ENCODE measurements at regions not wholly inside any gene's neighbourhood (a gene's known extent, or its start where the extent isn't known, plus 50 kb on each side); places are given as distances from the start of the nearest gene placed in this dataset.

DNA sequence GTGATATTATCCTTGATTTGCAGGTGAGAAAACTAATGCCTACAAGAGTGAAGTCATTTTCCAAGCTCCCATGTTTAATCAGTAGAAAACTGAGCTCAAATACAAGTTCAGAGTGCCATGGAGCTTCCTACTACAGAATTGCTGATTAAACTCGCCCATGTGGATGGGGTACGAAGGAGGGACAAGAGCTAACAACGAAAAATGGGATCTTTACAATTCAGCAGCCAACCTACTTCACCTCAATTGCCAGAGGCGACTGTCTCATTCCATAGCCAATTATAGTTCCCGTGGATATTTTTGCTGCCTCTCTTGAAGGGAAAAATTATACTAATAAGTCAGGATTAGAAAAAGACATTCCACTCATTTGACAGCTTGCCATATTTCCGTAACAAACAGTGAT lies 1155.1 kb downstream of the OLFM4 start:
- no peak overlapping the region for H3K27ac ChIP-seq
- TF ChIP-seq POLR2A (IDR thresholded peaks at IDR 0.05), result no peak
- TF ChIP-seq, protein P1, sequence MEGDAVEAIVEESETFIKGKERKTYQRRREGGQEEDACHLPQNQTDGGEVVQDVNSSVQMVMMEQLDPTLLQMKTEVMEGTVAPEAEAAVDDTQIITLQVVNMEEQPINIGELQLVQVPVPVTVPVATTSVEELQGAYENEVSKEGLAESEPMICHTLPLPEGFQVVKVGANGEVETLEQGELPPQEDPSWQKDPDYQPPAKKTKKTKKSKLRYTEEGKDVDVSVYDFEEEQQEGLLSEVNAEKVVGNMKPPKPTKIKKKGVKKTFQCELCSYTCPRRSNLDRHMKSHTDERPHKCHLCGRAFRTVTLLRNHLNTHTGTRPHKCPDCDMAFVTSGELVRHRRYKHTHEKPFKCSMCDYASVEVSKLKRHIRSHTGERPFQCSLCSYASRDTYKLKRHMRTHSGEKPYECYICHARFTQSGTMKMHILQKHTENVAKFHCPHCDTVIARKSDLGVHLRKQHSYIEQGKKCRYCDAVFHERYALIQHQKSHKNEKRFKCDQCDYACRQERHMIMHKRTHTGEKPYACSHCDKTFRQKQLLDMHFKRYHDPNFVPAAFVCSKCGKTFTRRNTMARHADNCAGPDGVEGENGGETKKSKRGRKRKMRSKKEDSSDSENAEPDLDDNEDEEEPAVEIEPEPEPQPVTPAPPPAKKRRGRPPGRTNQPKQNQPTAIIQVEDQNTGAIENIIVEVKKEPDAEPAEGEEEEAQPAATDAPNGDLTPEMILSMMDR (IDR thresholded peaks at IDR 0.05), result no peak
- no peaks in the 10 kb centered on the region for H3K4me1 ChIP-seq
- no peaks in the 10 kb centered on the region for H3K36me3 ChIP-seq
- H3K27me3 ChIP-seq, result no peaks in the 10 kb centered on the region
- H3K9me3 ChIP-seq, result no peaks in the 10 kb centered on the region
- WGBS, 2 donors, result 73 to 83% methylated on average over 6 of the region's 6 CpGs
- DNase-seq, result no peak
- H3K4me3 ChIP-seq (replicated peaks in 1 of 3), result no peak overlapping the region
- intact Hi-C loops (cut with DNase I), result no loop called here

DNA sequence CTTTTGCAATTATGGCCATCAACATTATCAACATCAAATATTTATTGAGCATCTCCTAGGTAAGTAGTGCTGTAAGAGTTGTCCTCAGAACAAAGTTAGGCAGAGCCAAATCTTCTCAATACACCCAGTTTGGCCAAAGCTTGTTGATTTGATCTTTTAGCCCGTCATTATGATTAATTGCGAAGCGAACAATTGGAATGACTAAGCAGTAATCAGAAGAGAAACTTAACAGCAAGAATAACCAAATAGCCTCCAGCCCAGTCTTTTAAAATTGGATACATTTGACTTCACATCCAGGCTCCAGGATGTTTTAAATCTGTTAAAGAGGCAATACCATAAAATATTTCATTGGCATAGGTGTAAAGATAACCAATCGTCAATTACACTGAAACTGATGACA lies 1156.0 kb downstream of the OLFM4 start:
- Histone ChIP-seq H3K4me3 (replicated peaks in 1 of 3) (no peak overlapping the region), H3K9me3 (no peaks in the 10 kb centered on the region), H3K27me3 (no peaks in the 10 kb centered on the region), H3K36me3 (no peaks in the 10 kb centered on the region), H3K27ac (no peak overlapping the region), H3K4me1 (no peaks in the 10 kb centered on the region)
- no peak for TF ChIP-seq POLR2A (IDR thresholded peaks at IDR 0.05)
- TF ChIP-seq, protein P1 (IDR thresholded peaks at IDR 0.05), result no peak
- intact Hi-C loops (cut with DNase I), result no loop called here
- 87 to 89% methylated on average over 4 of the region's 4 CpGs for WGBS, 2 donors
- DNase-seq, result no peak

DNA sequence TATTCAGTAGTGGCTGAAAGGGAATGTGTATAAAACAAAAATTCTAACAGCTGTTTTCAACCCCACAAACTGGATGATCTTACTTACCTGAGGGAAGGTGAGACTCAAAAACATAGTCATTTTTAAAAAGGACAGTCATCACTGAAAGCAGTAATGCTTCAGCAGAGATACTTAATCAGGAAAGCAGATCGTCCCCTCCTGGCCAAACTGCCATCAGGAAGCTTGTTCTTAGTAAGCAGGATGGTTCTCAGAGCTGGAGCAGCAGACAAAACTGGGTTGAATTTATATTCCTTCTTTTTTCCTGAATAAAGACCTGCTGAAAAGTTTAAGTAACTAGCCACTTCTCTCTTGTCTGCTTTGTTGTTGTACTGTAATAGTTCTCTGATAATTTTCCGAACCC lies 1156.5 kb downstream of the OLFM4 start:
- H3K27me3 ChIP-seq, result no peaks in the 10 kb centered on the region
- H3K36me3 ChIP-seq, result no peaks in the 10 kb centered on the region
- no peaks in the 10 kb centered on the region for H3K4me1 ChIP-seq
- 73% methylated on average over 2 of the region's 2 CpGs for WGBS, 2 donors
- DNase-seq, result no peak
- no peak overlapping the region for H3K27ac ChIP-seq
- TF ChIP-seq, protein P1 (IDR thresholded peaks at IDR 0.05), result no peak
- no peak for TF ChIP-seq POLR2A (IDR thresholded peaks at IDR 0.05)
- intact Hi-C loops (cut with DNase I), result no loop called here
- H3K4me3 ChIP-seq (replicated peaks in 1 of 3), result no peak overlapping the region
- no peaks in the 10 kb centered on the region for H3K9me3 ChIP-seq

DNA sequence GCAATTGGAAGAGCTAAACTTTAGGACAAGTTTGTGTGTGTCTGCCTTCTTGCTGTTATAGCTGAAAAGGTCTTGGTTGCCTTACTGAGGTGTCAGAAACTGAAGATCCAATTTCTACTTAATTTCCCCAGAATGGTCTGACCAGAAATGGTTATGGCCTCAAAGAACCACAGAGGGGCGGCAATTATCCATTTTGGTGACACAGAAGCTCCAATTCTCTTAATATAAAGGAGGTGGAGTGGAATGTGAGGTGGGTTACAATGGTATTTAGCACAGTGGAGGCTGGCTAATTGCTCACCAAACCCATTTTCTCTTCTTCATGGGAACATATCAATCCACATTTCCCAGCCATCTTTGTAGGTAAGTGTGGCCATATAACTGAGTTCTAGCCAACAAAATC lies 1157.2 kb downstream of the OLFM4 start:
- TF ChIP-seq, protein P1 (IDR thresholded peaks at IDR 0.05), result peak in 2 of 6 experiments; percentile 25 to 39
- no peak for TF ChIP-seq POLR2A (IDR thresholded peaks at IDR 0.05)
- Histone ChIP-seq H3K36me3 (no peaks in the 10 kb centered on the region), H3K9me3 (no peaks in the 10 kb centered on the region), H3K4me3 (replicated peaks in 1 of 3) (no peak overlapping the region), H3K27ac (no peak overlapping the region), H3K27me3 (no peaks in the 10 kb centered on the region), H3K4me1 (no peaks in the 10 kb centered on the region)
- intact Hi-C loops (cut with DNase I), result no loop called here
- DNase-seq, result peak in 1 of 2 donors; percentile 1
- 38 to 46% methylated on average over 1 of the region's 1 CpG for WGBS, 2 donors

DNA sequence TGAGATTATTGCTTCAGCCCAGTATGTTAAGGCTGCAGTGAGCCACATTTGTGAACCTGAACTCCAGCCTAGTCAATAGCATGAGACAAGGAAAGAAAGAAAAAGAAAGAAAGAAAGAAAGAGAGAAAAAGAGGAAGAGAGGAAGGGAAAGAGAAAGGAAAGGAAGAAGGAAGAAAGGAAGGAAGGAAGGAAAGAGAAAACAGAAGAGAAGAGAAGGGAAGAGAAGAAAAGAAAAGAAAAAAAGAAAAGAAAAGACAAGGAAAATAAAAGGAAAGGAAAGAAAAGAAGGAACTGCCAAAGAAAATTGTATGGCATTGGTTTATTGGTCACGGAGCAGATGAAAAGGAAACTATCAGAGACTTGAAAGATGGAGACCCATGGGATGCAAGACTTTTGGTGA lies 1158.8 kb downstream of the OLFM4 start:
- no peaks in the 10 kb centered on the region for H3K9me3 ChIP-seq
- no peaks in the 10 kb centered on the region for H3K4me1 ChIP-seq
- WGBS, 2 donors, result 88 to 89% methylated on average over 1 of the region's 1 CpG
- DNase-seq, result no peak
- no peak overlapping the region for H3K27ac ChIP-seq
- no peak overlapping the region for H3K4me3 ChIP-seq (replicated peaks in 1 of 3)
- TF ChIP-seq POLR2A (IDR thresholded peaks at IDR 0.05), result no peak
- TF ChIP-seq, protein P1 (IDR thresholded peaks at IDR 0.05), result no peak
- H3K36me3 ChIP-seq, result no peaks in the 10 kb centered on the region
- H3K27me3 ChIP-seq, result no peaks in the 10 kb centered on the region
- intact Hi-C loops (cut with DNase I), result no loop called here

Measured in thyroid gland (tissue), 4 donors.